HG03159 (cell line): ENCODE measurements at regions not wholly inside any gene's neighbourhood (a gene's known extent, or its start where the extent isn't known, plus 50 kb on each side); places are given as distances from the start of the nearest gene placed in this dataset.
"Not testable (repeated sequence)": the region's sequence is repeated elsewhere in the genome, so short reads cannot be mapped to it uniquely, and the experiment has no call there.

ENCODE experiments used
- ATAC-seq: cut with Tn5 transposase; IDR thresholded peaks from one replicate; pipeline ENCODE4 v1.9.1; 2021; ENCODE audit warnings: mild to moderate bottlenecking, moderate library complexity; ENCODE audit not compliant: unreplicated experiment

- ATAC-seq: no peak
Observed at GRCh38 chr3:109982201-109982600, 644.9 kb upstream of the DPPA4 start.

- ATAC-seq: no peak
Observed at GRCh38 chr3:109984976-109985375, 647.6 kb upstream of the DPPA4 start.

- ATAC-seq: no peak
Observed at GRCh38 chr3:109985943-109986555, 648.7 kb upstream of the DPPA4 start.

- ATAC-seq: no peak
Observed at GRCh38 chr3:109994853-109995252, 657.5 kb upstream of the DPPA4 start.

GRCh38 chr3:109995377-109995776 is 658.0 kb upstream of the DPPA4 start:
- ATAC-seq: no peak

GRCh38 chr3:110001905-110002304 is 664.6 kb upstream of the DPPA4 start:
- not testable (repeated sequence) for ATAC-seq

GRCh38 chr3:110006913-110007312 is 669.6 kb upstream of the DPPA4 start:
- ATAC-seq: no peak

- peak; percentile 63 for ATAC-seq
Observed at GRCh38 chr3:110015231-110015963, 678.1 kb upstream of the DPPA4 start.

- no peak for ATAC-seq
Observed at GRCh38 chr3:110016235-110016815, 679.0 kb upstream of the DPPA4 start.

- ATAC-seq: no peak
Observed at GRCh38 chr3:110017304-110017703, 680.0 kb upstream of the DPPA4 start.

GRCh38 chr3:110021659-110022058 is 684.3 kb upstream of the DPPA4 start:
- no peak for ATAC-seq

- not testable (repeated sequence) for ATAC-seq
Observed at GRCh38 chr3:110023022-110023421, 685.7 kb upstream of the DPPA4 start.

- ATAC-seq: no peak
Observed at GRCh38 chr3:110026421-110026820, 689.1 kb upstream of the DPPA4 start.

GRCh38 chr3:110027446-110028080 is 690.2 kb upstream of the DPPA4 start:
- ATAC-seq: no peak

- ATAC-seq: no peak
Observed at GRCh38 chr3:110031975-110032374, 694.6 kb upstream of the DPPA4 start.

GRCh38 chr3:110059431-110059830 is 722.1 kb upstream of the DPPA4 start:
- no peak for ATAC-seq

GRCh38 chr3:110062716-110063115 is 725.4 kb upstream of the DPPA4 start:
- no peak for ATAC-seq

- no peak for ATAC-seq
Observed at GRCh38 chr3:110063178-110063577, 725.8 kb upstream of the DPPA4 start.

GRCh38 chr3:110066206-110066605 is 728.9 kb upstream of the DPPA4 start:
- ATAC-seq: no peak

GRCh38 chr3:110067527-110067926 is 730.2 kb upstream of the DPPA4 start:
- no peak for ATAC-seq

- no peak for ATAC-seq
Observed at GRCh38 chr3:110069761-110070160, 732.4 kb upstream of the DPPA4 start.
